ENCODE measurements at regions not wholly inside any gene's neighbourhood (a gene's known extent, or its start where the extent isn't known, plus 50 kb on each side); places are given as distances from the start of the nearest gene placed in this dataset.
"Not testable (repeated sequence)": the region's sequence is repeated elsewhere in the genome, so short reads cannot be mapped to it uniquely, and the experiment has no call there.

DNA sequence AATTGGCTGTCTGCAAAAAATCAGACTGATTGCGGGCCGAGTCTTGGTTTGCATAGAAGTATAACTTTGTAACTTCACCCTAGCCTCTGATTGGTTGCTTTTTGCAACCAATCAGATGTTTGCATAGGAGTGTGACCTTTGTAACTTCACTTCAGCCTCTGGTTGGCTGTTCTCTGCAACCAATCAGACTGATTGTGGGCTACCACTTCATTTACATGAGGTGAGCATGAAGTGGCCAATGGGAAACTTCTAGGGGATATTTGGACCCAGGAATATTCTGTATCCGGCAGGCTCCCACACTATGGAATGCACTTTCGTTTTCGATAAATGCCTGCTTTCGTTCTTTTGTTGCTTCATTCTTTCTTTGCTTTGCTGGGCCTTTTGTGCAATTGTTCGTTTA lies 667.7 kb downstream of the FAM133A start:
- TF ChIP-seq, protein P1, sequence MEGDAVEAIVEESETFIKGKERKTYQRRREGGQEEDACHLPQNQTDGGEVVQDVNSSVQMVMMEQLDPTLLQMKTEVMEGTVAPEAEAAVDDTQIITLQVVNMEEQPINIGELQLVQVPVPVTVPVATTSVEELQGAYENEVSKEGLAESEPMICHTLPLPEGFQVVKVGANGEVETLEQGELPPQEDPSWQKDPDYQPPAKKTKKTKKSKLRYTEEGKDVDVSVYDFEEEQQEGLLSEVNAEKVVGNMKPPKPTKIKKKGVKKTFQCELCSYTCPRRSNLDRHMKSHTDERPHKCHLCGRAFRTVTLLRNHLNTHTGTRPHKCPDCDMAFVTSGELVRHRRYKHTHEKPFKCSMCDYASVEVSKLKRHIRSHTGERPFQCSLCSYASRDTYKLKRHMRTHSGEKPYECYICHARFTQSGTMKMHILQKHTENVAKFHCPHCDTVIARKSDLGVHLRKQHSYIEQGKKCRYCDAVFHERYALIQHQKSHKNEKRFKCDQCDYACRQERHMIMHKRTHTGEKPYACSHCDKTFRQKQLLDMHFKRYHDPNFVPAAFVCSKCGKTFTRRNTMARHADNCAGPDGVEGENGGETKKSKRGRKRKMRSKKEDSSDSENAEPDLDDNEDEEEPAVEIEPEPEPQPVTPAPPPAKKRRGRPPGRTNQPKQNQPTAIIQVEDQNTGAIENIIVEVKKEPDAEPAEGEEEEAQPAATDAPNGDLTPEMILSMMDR (conservative IDR thresholded peaks at IDR 0.05 in 1 of 2, IDR thresholded peaks at IDR 0.05 in 1 of 2; ENCODE audit: extremely low read depth in 1 of 2, insufficient read depth in 1 of 2, low read depth in 1 of 2, low read length in 2 of 2), result not testable (repeated sequence)
- TF ChIP-seq EZH2 (IDR thresholded peaks at IDR 0.05; ENCODE audit: borderline replicate concordance, low read length), result not testable (repeated sequence)
